HG03095 (cell line): ENCODE measurements at regions not wholly inside any gene's neighbourhood (a gene's known extent, or its start where the extent isn't known, plus 50 kb on each side); places are given as distances from the start of the nearest gene placed in this dataset.
"Not testable (repeated sequence)": the region's sequence is repeated elsewhere in the genome, so short reads cannot be mapped to it uniquely, and the experiment has no call there.

Source experiments
- ATAC-seq: cut with Tn5 transposase; IDR thresholded peaks from one replicate; pipeline ENCODE4 v1.9.1; 2021; ENCODE audit warnings: moderate library complexity; ENCODE audit not compliant: unreplicated experiment

- ATAC-seq: no peak
Measured at GRCh38 chr2:175832866-175833265, 169.2 kb downstream of the LNPK start.

DNA sequence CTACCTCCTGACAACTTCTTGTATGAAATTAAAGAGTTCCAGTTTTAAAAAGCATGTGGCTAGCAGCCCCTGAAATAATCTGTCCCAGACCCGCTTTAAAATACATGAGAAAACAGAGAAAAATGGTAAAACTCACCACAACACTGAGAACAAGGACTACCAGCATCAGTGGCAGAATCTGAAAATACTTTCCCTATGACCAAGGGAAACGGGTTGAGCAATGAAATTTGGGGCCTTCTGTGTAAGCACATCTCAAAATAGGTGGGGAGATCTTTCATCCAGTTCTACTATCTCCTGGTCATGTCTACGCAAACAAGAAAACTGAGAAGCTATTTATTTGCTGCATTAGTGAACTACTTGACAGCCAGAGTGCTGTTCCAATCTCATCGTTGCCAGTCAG lies 172.3 kb downstream of the LNPK start:
- ATAC-seq: no peak

DNA sequence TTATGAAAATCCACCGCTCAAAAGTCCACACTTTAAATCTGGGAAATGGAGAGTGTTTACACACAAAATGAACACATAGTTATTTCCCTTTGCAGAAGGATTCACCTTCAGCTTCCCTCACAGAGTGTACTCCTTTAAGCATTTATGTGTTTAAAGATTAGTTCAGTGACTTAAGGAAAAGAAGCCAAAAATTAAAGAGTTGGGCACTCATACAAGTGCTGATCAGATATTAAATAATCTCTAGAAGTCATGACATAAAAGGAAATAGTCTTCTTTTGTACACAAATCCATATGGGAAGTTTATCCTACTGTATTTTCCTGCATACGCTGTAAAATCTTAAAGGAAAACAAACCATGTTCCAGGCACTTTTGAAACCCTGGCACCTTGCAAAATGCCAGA lies 174.2 kb downstream of the LNPK start:
- no peak for ATAC-seq

- ATAC-seq: no peak
Measured at GRCh38 chr2:175824243-175824642, 177.8 kb downstream of the LNPK start.

GRCh38 chr2:175823707-175824073 lies 178.4 kb downstream of the LNPK start:
- no peak for ATAC-seq

DNA sequence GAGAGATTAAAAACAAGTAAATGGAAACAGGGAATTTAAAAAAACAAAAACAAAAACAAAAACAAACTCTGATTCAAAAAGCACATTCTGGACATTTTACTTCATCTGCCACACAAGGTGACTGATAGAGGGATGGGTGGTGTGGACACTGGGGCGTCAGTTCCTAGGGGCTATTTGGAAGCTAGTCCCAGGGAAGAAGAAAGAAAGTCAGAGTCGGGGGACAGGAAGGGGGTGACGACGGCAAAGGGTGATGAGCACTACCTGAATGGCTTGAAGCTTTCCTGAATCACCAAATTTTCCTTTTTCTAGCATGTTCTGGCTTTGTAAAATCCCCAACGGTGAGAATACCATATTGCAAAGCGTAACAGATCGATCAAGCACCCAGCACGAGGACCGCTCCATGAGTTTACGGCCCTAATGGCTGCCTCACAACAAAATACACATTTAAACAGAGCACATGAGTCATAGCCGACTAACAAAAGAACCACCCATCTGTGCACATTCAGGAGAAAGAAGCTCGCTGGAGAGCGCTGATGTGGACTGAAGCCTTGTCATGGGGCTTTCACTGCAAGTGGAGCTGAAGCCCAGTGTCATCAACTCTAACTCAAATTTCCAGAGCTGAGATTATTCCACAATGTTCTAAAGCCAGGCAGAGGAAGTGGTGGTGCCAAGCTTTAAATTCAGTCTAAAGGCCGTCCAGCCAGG lies 178.9 kb downstream of the LNPK start:
- ATAC-seq: no peak

GRCh38 chr2:175817221-175817620 lies 184.8 kb downstream of the LNPK start:
- no peak for ATAC-seq

DNA sequence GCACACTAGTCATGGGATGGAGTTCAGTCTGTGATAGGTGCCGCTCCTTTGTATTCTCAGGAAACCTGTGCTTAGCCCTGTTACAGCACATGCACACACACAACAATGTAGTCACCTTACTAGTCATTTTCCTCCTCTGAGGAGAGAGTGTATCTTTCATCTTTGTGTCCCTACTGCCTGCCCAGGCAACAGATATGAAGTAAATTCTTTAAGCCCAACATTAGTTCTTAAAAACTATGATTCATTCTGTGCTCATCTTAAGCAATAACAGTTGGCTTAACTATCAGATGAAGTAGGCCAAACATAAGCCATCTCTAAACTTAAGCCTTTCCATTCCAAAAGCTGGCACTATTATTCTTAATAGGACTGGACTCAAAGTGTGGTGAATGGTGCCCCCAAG lies 186.5 kb downstream of the LNPK start:
- ATAC-seq: no peak

- ATAC-seq: no peak
Measured at GRCh38 chr2:175811971-175812370, 190.1 kb downstream of the LNPK start.

DNA sequence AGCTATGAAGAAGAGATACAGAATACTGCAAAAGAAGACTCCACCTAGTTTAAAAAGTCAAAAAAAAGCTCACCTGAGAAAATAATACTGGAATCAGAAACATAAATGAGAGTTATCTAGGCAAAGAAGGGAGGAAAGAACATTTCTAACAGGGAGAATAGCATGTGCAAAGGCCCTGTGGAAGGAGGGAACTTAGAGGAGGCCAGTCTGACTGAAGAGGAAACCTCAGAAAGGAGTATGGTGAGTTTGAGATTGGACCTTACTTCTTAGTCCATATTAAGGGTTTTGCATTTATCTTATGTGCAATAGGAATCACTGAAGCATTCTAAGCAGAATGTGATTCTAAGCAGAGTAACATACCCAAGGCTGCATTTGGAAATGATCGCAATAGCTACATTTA lies 193.2 kb downstream of the LNPK start:
- ATAC-seq: no peak

DNA sequence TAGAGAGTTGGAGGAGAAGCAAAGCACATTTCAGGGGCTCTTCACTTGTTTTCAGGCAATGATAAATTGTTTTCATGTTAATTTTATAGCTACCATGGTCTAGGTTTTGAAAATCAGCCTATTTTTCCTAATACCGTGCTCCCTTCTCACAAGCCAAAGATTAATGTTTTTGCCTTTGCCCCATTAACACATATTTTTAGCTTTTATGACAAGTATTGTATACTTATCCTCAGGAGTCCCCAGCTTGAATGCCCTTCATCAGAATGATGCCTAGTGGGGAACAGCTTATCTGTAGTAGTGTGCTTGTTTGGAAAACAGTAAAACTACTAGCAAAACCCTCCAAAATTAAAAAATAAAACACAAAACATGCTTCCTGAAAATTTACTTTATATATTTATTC lies 194.0 kb downstream of the LNPK start:
- ATAC-seq: no peak

DNA sequence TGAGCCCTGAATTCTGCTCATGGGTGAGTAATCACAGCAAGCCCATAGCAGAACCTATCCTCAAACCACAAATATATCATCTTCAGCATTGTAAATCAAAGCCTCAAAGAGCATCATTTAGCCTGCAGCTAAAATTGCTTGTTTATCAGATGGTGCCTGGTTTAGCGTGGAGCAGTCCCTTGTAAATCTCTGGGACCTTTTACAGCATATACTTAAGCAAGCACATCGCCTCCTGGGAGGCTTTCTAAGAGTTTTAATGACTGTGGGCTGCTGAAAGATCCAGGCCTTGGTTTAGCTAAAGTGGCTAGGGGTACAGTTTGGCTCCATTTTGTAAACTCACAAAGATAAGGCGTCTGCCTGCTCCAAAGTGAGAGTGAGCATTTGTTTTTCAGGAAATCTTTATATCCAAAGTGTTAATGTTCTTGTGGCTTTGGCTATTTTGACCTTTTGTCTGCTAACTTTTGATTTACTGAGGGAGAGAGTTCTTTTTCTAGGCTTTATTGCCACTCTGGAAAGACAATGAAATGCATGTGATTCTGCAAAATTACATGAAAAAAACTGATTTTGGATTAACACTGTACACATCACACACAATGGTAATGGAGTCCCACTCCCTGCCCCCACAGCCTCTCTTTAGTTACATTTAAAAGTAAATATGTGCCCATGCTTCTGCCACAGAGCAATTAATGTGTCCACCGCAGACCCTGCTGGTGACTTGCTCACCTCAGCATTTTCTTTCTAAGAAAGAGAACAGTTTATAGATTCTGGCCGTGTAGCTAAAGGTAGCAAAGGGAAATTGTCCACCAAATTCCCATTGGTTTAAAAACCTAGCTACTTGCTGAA lies 194.8 kb downstream of the LNPK start:
- no peak for ATAC-seq

GRCh38 chr2:175806570-175806969 lies 195.5 kb downstream of the LNPK start:
- ATAC-seq: no peak

- ATAC-seq: no peak
Measured at GRCh38 chr2:175806125-175806490, 196.0 kb downstream of the LNPK start.

DNA sequence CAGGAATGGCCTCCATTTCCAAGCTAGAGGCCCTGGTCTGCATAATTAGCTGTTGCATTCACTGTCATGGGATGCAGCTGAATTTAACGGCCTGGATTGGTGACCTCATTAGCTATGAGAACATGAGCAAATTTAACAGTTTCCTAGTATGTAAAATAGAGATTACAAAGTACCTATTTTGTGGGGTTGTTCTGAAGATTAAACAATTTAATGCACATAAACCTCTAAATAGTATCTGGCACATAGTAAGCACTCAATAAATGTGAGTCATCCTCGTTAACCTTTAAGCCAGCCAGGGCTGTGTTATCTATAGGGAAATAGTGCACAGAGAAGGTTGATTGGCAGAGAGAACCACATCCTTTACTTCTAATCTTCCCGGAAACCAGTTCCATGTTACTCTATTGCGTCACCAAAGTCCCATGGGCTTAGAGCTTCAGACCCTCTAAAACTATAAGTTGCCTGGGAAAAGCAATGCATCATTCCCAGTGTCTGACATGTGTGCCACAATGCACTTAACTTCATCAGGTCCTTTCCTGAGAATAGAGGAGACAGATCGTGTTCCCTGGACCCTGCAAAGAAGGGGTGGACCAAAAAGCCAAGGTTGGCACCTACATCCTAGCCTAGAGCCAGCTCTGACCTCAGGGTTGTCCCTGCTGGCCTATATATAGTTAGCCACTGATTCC lies 196.5 kb downstream of the LNPK start:
- ATAC-seq: no peak

DNA sequence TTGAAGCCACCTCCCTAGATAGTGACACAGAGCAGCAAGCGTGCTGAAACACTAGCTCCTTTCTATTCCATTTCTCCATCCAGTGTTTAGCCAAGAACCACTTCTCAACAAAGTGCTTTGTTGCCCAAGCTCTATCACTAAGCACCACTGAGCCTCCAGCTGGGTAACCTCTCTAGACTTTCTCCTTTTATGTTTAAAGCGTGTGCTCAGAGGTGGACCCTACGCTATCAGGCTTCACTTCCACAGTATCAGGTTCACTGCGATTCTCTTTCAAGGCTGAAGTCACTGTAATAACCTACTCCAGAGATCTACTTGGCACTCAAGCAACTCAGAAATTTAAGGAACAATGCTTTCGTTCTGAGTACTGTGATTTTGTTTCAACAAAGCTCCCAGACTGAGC lies 197.9 kb downstream of the LNPK start:
- no peak for ATAC-seq

DNA sequence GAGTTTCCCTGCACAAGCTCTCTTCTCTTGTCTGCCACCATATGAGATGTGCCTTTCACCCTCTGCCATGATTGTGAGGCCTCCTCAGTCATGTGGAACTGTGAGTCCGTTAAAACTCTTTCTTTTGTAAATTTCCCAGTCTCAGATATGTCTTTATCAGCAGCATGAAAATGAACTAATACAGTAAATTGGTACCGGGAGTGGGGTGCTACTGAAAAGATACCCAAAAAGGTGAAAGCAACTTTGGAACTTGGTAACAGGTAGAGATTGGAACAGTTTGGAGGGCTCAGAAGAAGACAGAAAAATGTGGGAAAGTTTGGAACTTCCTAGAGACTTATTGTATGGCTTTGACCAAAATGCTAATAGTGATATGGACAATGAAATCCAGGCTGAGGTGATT lies 205.6 kb downstream of the LNPK start:
- not testable (repeated sequence) for ATAC-seq

DNA sequence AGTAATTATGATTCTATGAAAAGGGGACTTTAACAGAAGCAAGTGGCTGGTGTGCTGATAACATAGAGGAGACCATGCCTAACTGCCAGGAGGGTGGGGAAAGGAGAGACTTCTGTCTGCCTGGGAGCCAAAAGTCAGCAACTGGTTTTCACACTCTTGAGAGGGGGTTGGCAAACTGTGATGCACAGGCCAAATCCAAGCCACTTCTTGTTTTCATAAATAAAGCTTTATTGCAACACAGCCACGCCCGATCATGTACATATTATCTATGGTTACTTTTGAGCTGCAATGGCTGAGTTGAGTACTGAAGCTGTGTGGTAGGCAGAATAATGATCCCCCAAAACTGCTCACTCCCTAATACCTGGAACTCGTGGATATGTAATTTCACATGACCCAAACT lies 208.4 kb downstream of the LNPK start:
- ATAC-seq: no peak

- no peak for ATAC-seq
Measured at GRCh38 chr2:175792881-175793280, 209.2 kb downstream of the LNPK start.

GRCh38 chr2:175792199-175792598 lies 209.9 kb downstream of the LNPK start:
- no peak for ATAC-seq

GRCh38 chr2:175786471-175787124 lies 215.5 kb downstream of the LNPK start:
- ATAC-seq: no peak
